DMS79 (cell line): ENCODE measurements at regions not wholly inside any gene's neighbourhood (a gene's known extent, or its start where the extent isn't known, plus 50 kb on each side); places are given as distances from the start of the nearest gene placed in this dataset.

Experiments
- DNase-seq: peaks from one replicate; lab custom pipeline; 2025; lab: John Stamatoyannopoulos, UW

DNA sequence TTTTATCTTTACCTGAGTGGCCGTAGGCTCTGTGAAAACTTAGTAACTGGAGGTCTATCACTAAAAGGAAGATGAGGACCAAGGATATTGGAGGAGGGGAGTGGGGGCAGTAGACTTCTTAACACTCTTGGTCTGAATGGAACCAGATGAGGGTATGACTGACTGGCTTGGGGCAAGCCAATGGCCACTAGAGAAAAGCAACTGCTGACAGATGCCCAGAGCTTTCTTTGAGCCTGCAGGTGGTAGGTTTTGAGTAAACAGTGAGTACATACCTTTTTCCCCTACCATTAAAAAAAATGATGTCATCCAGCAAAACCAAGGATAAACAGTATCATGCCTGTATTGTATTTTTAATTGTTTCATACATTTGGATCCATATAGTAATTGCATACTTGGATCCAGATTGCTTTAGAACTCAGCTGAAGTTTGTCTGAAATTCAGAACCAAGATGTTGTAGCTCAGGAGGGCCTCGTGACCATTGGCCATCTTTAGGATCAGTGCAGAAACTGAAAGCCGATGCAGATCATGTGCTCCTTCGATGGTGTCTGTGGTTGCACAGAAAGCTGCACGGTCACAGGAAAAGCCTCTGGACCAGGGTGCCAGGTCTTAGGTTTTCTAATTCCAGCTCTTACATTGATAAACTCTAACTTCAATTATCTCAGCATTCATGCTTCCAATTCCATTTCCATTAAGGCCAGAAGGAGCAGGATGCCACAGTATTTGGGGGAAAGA, 131.0 kb downstream of the PDGFRA start:
- DNase-seq = no peak

GRCh38 chr4:54363037-54363436, 133.9 kb downstream of the PDGFRA start:
- no peak for DNase-seq

- DNase-seq = no peak
Measured at GRCh38 chr4:54365691-54366090, 136.6 kb downstream of the PDGFRA start.

- DNase-seq = no peak
Measured at GRCh38 chr4:54367059-54367458, 138.0 kb downstream of the PDGFRA start.

DNA sequence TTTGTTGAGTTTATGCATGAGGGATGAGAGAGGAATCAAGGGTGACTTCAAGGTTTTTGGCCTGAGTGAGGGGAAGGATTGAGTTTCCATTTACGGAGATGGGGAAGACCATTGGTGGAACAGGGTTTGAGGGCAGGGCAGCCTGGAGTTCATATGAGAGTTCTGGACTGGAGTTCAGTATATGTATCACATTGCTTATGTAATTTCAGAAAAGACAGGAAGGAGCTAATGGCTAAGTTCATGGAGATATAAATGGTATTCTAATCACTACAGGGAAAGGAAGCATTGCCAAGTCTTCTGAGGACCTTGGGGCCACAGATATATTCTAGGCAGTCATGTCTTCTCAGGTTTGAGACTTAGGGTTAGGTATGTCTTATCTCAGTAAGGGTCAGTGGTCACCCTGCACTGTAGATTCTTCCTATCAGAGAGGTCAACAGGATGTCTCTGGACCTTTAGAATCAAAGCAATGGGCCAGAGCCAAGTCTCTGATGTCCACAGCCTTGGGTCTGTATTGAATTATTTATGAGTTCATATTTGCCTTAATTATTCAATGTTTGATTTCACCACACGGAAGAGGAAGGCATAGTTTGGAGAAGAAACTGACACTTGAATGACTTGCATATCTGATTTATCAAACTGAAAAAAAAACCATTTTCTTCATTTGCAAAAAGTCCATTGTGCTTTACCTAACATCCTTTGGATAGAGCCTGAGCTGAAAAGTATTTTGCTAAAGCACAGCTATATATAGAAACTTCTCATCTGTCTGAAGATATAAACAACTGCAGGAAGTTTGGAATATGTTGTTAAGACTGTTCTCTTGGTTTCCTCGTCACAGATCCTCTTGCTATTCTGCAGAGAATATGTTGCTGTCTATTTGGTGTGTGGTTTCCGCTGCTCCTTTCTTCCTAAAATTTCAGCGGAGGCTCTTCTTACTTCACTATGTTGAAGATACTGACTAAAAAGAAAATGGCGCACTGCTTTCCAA, 139.5 kb downstream of the PDGFRA start:
- DNase-seq = no peak

DNA sequence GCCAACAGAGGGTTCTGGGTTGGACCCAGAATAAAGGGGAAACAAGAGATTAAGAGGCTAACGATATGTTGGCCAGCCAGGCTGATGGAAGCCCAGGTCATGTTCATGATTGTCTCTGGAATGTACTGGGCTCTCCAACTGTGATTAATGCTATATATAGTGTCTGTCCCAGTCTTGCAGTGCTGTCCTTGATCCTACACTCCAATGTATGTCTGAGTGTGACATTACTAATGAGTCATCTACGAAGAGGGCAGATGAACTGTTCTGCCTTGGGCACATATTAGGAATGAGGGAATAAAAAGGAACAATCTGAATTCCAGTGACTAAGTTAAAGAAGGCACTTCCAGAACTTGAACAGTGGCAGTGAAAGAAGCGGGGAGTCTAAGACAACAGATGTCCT, 142.1 kb downstream of the PDGFRA start:
- DNase-seq = no peak

GRCh38 chr4:54372951-54373350, 143.9 kb downstream of the PDGFRA start:
- DNase-seq = no peak

DNA sequence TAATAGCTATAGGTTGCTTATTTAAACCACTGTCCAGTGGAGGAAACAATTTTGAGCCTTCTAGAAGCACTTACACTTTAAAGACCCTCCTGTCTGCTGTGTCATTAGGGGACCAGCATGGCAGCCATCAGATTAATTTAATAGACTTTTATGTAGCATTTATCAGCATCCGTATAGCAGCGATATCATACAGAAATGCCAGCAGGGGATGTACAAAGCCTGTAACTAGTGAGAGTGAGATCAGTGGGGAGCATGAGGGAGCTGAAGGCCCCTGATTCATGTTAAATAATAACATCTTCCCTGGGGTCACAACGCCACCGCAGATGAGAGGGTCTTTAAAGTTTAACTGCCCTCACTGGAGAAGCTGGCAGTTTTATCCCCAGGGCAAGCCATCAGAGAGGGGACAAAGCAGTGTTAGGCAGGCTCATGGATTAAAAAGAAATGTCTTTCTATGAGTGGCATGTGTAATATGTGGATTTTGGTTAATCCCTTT, 144.7 kb downstream of the PDGFRA start:
- DNase-seq = no peak

- no peak for DNase-seq
Measured at GRCh38 chr4:54378461-54378860, 149.4 kb downstream of the PDGFRA start.

DNA sequence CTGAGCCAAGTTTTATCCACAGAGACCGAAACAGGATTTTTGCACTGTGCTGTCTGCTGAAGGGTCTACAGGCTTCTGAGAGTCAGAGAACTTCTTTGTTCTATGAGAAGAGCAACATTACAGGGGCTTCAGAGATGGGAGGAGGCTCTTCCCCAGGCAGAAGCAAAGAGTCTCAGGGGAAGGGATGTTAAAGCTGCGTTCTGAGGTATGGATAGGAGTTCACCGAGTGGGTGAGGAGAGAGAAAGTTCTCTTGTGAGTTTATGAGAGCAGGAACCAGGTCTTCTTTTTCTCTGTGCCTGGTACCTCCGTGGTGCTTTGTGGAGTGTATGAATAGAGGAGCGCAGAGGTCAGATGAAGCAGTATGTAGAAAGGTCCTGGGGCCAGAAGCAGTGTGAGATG, 155.1 kb downstream of the PDGFRA start:
- no peak for DNase-seq

DNA sequence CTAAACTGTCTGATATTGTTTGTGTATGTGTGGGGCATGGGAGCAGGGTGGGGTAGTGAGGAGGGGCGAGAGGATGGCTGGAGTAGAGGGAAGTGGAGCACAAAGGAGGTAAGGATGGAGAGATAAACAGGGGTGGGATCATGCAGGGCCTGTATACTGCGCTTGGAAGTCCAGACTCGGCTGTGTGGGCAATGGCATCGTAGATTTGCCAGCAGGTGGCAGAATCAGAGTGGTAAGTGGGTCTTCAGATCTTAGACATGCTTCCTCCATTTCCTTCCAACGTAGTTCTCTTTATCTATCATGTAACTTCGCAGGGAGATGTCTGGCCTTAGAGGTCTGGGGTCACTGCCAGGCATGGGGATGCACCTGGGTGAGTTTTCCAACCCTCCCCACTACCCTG, 155.5 kb downstream of the PDGFRA start:
- DNase-seq = no peak

DNA sequence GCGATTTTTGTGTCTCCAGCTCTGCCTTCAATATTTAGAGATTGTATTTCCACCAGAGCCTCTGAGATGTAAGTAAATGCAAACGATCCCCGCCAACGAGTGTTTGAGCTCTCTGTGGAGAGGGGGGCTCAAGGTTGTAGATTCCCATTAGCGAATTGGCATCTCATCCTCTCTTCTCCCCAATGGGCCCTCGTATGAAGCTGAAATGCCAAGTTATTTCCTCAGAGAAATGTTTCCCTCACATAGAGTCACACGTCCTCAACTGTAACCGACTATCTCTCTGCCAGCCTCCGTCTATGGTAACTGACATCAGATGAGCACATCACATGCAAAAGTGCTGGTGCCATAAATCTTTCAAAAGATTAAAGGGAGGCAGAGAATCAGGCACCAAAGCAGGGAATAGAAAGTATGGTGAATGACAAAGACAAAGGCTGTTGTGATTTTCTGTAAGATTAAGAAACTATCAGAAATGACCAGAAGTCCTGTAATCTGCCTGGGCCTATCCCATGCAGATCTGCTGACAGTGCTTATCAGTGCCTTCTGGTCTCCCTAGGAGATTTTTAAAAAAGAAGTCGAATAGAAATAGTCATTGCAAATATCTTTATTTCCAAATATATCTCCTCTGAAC, 157.1 kb downstream of the PDGFRA start:
- no peak for DNase-seq

GRCh38 chr4:54386693-54387092, 157.6 kb downstream of the PDGFRA start:
- no peak for DNase-seq

DNA sequence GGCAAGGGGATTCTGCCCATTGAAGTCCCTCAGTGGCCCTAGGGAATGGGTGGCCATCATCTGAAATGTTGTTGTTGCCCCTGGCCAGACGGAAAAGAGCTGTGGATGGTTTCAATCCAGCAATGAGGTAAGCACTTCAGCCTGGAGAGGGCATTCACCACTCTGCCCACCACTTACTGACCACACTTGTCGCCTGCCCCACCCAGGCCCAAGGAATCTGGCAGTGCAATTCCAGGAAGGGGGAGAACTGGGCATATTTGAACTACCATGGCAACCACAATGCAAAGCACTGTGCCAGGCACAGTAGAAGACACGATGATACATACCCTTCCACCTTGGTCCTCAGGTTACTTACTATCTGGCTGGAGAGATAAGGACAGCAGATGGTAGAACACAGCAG, 161.6 kb downstream of the PDGFRA start:
- DNase-seq = no peak

DNA sequence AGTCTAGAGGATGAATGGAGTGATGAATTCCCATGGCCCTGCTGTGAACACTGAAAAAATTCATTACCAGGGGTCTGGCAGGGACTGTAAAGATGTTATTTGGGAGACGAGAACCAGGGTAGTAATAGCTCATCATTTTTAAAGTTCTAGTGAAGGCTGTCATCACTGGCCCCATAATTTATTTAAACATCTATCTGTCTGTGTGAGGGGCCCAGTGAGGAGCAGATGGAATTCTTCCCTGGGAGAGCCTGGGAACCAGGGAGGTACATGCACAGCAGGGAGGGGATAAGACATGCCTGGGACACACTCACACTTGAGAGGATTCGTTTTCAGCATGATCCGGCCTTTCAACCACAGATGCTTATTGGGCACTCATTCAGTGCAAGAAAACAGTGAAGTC, 162.0 kb downstream of the PDGFRA start:
- DNase-seq = no peak

DNA sequence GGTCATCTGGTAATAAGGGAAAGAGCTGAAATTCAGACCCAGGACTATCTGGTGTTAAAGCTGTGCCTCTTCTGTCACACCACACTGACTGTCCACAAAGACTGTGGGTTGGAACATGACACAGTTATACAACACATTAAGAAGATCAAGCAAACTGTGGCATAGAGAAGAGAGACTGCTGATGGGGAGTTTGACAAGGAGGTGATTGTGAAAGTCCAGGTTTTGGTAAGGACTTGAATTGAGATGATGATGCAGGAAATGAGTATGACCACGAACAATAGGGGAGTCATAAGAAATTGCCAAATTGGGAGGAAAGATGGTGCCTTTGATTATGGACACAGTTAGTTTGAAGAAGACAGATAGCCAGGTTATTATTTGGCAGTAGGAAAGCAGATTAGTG, 163.4 kb downstream of the PDGFRA start:
- no peak for DNase-seq

DNA sequence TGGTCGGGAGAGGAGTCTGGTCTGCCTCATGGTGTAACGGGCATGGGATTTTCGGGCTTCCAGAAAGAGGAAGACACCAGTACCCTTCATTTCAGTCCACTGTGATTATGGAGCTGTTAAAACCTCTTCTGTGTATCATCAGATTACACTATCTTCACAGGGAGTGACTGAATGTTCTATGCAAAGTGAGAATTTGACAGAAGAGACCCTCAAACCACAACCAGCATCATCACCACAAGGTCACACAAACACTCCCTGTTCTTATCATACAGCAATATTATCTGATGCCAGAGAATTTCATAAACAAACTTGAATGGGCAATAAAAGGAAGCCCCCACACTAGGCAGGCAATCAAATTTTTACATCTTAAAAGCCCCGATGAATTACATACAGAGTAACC, 164.2 kb downstream of the PDGFRA start:
- no peak for DNase-seq

- DNase-seq = no peak
Measured at GRCh38 chr4:54395013-54395527, 166.0 kb downstream of the PDGFRA start.

GRCh38 chr4:54400188-54400587, 171.1 kb downstream of the PDGFRA start:
- no peak for DNase-seq

GRCh38 chr4:54400802-54401201, 171.7 kb downstream of the PDGFRA start:
- peak; percentile 37 for DNase-seq

DNA sequence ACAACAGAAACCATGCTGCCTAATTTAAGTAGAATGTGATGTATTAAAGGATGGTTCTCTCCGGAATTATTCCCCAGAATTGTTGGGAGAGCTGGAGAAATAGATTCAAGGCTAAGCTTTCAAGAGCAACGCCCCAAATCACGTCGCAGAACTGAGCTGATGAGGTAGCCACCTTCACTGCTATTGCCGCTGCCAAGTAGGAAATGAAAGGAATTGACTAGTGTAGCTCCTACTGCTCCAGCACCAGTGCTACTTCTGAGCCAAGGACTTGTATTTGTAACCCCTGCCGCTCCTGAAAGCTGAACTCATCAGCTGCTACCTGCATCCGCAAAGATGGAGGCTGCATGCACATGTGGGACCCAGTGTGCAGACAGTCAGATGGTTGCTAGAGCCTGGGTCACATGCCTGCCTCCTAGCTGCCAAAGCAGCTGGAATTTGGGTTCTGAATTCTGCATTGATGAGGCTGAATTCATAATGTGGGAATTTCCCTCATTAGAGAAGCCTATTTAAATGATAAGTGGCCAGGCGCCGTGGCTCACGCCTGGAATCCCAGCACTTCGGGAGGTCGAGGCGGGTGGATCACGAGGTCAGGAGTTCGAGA, 173.9 kb downstream of the PDGFRA start:
- no peak for DNase-seq
